Keratinocyte (primary cell): ENCODE measurements at regions not wholly inside any gene's neighbourhood (a gene's known extent, or its start where the extent isn't known, plus 50 kb on each side); places are given as distances from the start of the nearest gene placed in this dataset.

Experiments used
- DNase-seq: peaks from one replicate; pipeline ENCODE4 v3.0.0-alpha.2; 2011; ENCODE audit warnings: low read depth, missing footprints, low spot score
- FAIRE-seq: peaks from 2 replicates; lab custom pipeline; 2011; peaks lifted over from hg19 to GRCh38; lab: Jason Lieb, UNC
- H2AFZ ChIP-seq: 2 replicates; pipeline ENCODE4 v1.6.0; 2012; ENCODE audit warnings: low read length, control low read depth, inconsistent platforms; ENCODE audit not compliant: control insufficient read depth
- H3K27ac ChIP-seq: 2 replicates; pipeline ENCODE4 v1.5.1; 2011; ENCODE audit warnings: low read length; ENCODE audit not compliant: control insufficient read depth, insufficient read depth
- H3K27me3 ChIP-seq: 3 replicates; pipeline ENCODE4 v1.6.0; 2011; ENCODE audit warnings: low read length; ENCODE audit not compliant: control insufficient read depth, insufficient read depth; ENCODE audit errors: extremely low read depth
- H3K36me3 ChIP-seq, 2 experiments: 2 replicates in 1 of 2; 3 replicates in 1 of 2; pipeline ENCODE4 v1.5.1; 2011; ENCODE audit warnings: low read length in 2 of 2, mild to moderate bottlenecking in 1 of 2; ENCODE audit not compliant: control insufficient read depth in 2 of 2, insufficient read depth in 2 of 2; ENCODE audit errors: extremely low read depth in 1 of 2
- H3K4me1 ChIP-seq: 3 replicates; pipeline ENCODE4 v1.5.1; 2011; ENCODE audit warnings: low read length; ENCODE audit not compliant: control insufficient read depth, insufficient read depth; ENCODE audit errors: extremely low read depth
- H3K4me2 ChIP-seq: 3 replicates; pipeline ENCODE4 v1.6.0; 2011; ENCODE audit warnings: low read depth, low read length; ENCODE audit not compliant: control insufficient read depth, insufficient read depth; ENCODE audit errors: extremely low read depth
- H3K4me3 ChIP-seq, 3 experiments: fragments of 200-600 bp in 1 of 3; sonication (generic) in 1 of 3; 2 replicates in 2 of 3; 3 replicates in 1 of 3; pipeline ENCODE4 v1.5.1; 2011 to 2016; ENCODE audit warnings: low read length in 3 of 3, mild to moderate bottlenecking in 3 of 3, control low read depth in 2 of 3, inconsistent platforms in 1 of 3, low read depth in 1 of 3, mixed read lengths in 1 of 3, mixed run types in 1 of 3, moderate library complexity in 1 of 3; ENCODE audit not compliant: control insufficient read depth in 2 of 3, insufficient read depth in 2 of 3; ENCODE audit errors: extremely low read depth in 1 of 3
- H3K79me2 ChIP-seq: 2 replicates; pipeline ENCODE4 v1.6.0; 2012; ENCODE audit warnings: low read length; ENCODE audit not compliant: control insufficient read depth, insufficient read depth
- H3K9ac ChIP-seq: 3 replicates; pipeline ENCODE4 v1.6.0; 2011; ENCODE audit warnings: low read length; ENCODE audit not compliant: control insufficient read depth, insufficient read depth; ENCODE audit errors: extremely low read depth
- H3K9me1 ChIP-seq: 3 replicates; pipeline ENCODE4 v1.6.0; 2011; ENCODE audit warnings: low read length; ENCODE audit not compliant: control insufficient read depth, insufficient read depth; ENCODE audit errors: extremely low read depth
- H3K9me3 ChIP-seq: 2 replicates; pipeline ENCODE4 v1.5.1; 2012; ENCODE audit warnings: low read depth, low read length; ENCODE audit not compliant: control insufficient read depth
- H4K20me1 ChIP-seq: 3 replicates; pipeline ENCODE4 v1.6.0; 2011; ENCODE audit warnings: low read length; ENCODE audit not compliant: control insufficient read depth, insufficient read depth; ENCODE audit errors: extremely low read depth
- CTCF ChIP-seq, 3 experiments: IDR thresholded peaks in 1 of 3; conservative IDR thresholded peaks in 1 of 3; optimal IDR thresholded peaks in 1 of 3; 2 replicates in 2 of 3; 3 replicates in 1 of 3; pipeline versions ENCODE3 to v1.5.1; 2011; ENCODE audit warnings: low read length in 3 of 3, mild to moderate bottlenecking in 3 of 3, moderate library complexity in 2 of 3, control low read depth in 1 of 3, inconsistent platforms in 1 of 3; ENCODE audit not compliant: insufficient read depth in 2 of 3; ENCODE audit errors: extremely low read depth in 1 of 3
- EZH2 ChIP-seq: IDR thresholded peaks from one replicate; pipeline ENCODE4 v1.6.1; 2012; ENCODE audit warnings: inconsistent platforms, mild to moderate bottlenecking, low read length, moderate library complexity
- dilution Hi-C: fragments of 300-500 bp; cut with MboI; formaldehyde crosslinking; loops from one replicate; pipeline ENCODE4 v1.7.0; 2020; ENCODE audit warnings: low sequenced_read_pairs; ENCODE audit not compliant: extremely low pct_ligation_motif_present

GRCh38 chr2:60316381-60317033, 236.9 kb downstream of the BCL11A start:
- Histone ChIP-seq H3K27ac (no peak overlapping the region), H3K9me3 (no peaks in the 10 kb centered on the region), H3K9ac (no peak overlapping the region), H3K9me1 (no peaks in the 10 kb centered on the region), H3K4me3 (no peak overlapping the region), H4K20me1 (no peaks in the 10 kb centered on the region), H3K79me2 (no peaks in the 10 kb centered on the region), H2AFZ (no peak overlapping the region), H3K27me3 (peaks cover 9% of the 10 kb centered on the region), H3K36me3 (no peaks in the 10 kb centered on the region), H3K4me1 (no peaks in the 10 kb centered on the region), H3K4me2 (no peak overlapping the region)
- no peak for DNase-seq
- dilution Hi-C loops: no loop called here
- no peak for TF ChIP-seq EZH2
- TF ChIP-seq CTCF (optimal IDR thresholded peaks at IDR 0.05 in 1 of 3, IDR thresholded peaks at IDR 0.05 in 1 of 3, conservative IDR thresholded peaks at IDR 0.05 in 1 of 3; ENCODE audit: extremely low read depth in 1 of 3, insufficient read depth in 2 of 3, low read length in 3 of 3): no peak
- no peak for FAIRE-seq

GRCh38 chr2:60313470-60314172, 239.8 kb downstream of the BCL11A start:
- Histone ChIP-seq H3K9me3 (no peaks in the 10 kb centered on the region), H3K4me2 (no peak overlapping the region), H3K4me3 (no peak overlapping the region), H3K79me2 (no peaks in the 10 kb centered on the region), H3K4me1 (no peaks in the 10 kb centered on the region), H3K9me1 (no peaks in the 10 kb centered on the region), H3K36me3 (no peaks in the 10 kb centered on the region), H3K27me3 (peaks cover 2% of the 10 kb centered on the region), H2AFZ (no peak overlapping the region), H3K27ac (no peak overlapping the region), H3K9ac (no peak overlapping the region), H4K20me1 (no peaks in the 10 kb centered on the region)
- FAIRE-seq: no peak
- DNase-seq: no peak
- dilution Hi-C loops: no loop called here
- no peak for TF ChIP-seq CTCF (optimal IDR thresholded peaks at IDR 0.05 in 1 of 3, IDR thresholded peaks at IDR 0.05 in 1 of 3, conservative IDR thresholded peaks at IDR 0.05 in 1 of 3; ENCODE audit: extremely low read depth in 1 of 3, insufficient read depth in 2 of 3, low read length in 3 of 3)
